Stomach (tissue), 8 donors: ENCODE measurements at regions not wholly inside any gene's neighbourhood (a gene's known extent, or its start where the extent isn't known, plus 50 kb on each side); places are given as distances from the start of the nearest gene placed in this dataset.
A peak's percentile ranks its signal among the peaks of the same experiment; 100 is the strongest.
"Not testable (repeated sequence)": the region's sequence is repeated elsewhere in the genome, so short reads cannot be mapped to it uniquely, and the experiment has no call there.

Source experiments
- DNase-seq, 2 donors: peaks; one replicate each; pipeline versions ENCODE4 v3.0.0 to v3.0.0-alpha.2; 2013 to 2019
- H3K27ac ChIP-seq, 5 donors: fragments of 200-600 bp in 4 of 5; sonication (generic) in 4 of 5; one replicate each; pipeline ENCODE4 v1.5.1; 2013 to 2019; ENCODE audit warnings: mild to moderate bottlenecking in 1 of 5, moderate library complexity in 1 of 5
- H3K27me3 ChIP-seq, 3 donors: fragments of 200-600 bp; sonication (generic); one replicate each; pipeline ENCODE4 v1.5.1; 2017 to 2019; ENCODE audit warnings: mixed run types in 1 of 3
- H3K36me3 ChIP-seq, 4 donors: fragments of 200-600 bp; sonication (generic); 1 replicate in 3 of 4; 2 replicates in 1 of 4; pipeline ENCODE4 v1.5.1; 2016 to 2019
- H3K4me1 ChIP-seq, 4 donors: fragments of 200-600 bp; sonication (generic); one replicate each; pipeline ENCODE4 v1.5.1; 2016 to 2019
- H3K4me3 ChIP-seq, 4 donors: fragments of 200-600 bp; sonication (generic) in 3 of 4; one replicate each; pipeline ENCODE4 v1.5.1; 2016 to 2019; ENCODE audit warnings: mild to moderate bottlenecking in 1 of 4
- H3K9me3 ChIP-seq, 4 donors: fragments of 200-600 bp; sonication (generic); one replicate each; pipeline ENCODE4 v1.5.1; 2016 to 2019
- EP300 ChIP-seq: sonication (generic); formaldehyde crosslinking; IDR thresholded peaks from one replicate; pipeline ENCODE4 v1.6.1; 2017; ENCODE audit warnings: antibody characterized with exemption
- POLR2A ChIP-seq, 4 donors: fragments of 450-650 bp; IDR thresholded peaks; one replicate each; pipeline ENCODE4 v1.6.1; 2016; ENCODE audit warnings: antibody characterized with exemption in 4 of 4, control low read depth in 2 of 4, mild to moderate bottlenecking in 1 of 4, moderate library complexity in 1 of 4
- POLR2AphosphoS5 ChIP-seq, 3 donors: sonication (generic); formaldehyde crosslinking; IDR thresholded peaks; one replicate each; pipeline ENCODE4 v1.6.1; 2016; ENCODE audit warnings: antibody characterized with exemption in 3 of 3
- WGBS, 5 donors: extraction: QIAGEN DNeasy Blood & Tissue Kit in 3 of 5; methylation state at CpG; one replicate each; pipeline versions ENCODE4 v1.1.5 to v1.1.7; 2013 to 2018; 5-methylcytosine and 5-hydroxymethylcytosine counted together
- intact Hi-C: fragments of 100-400 bp; cut with DNase I; formaldehyde crosslinking; loops from one replicate; pipeline ENCODE4 v1.15.1; 2023; ENCODE audit warnings: low total_unique reads
- TF ChIP-seq, protein P1 (sequence below), 7 experiments: fragments of 450-650 bp in 4 of 7; fragments of 200-600 bp in 3 of 7; sonication (generic) in 3 of 7; IDR thresholded peaks; one replicate each; pipeline ENCODE4 v1.5.1; 2016 to 2019; ENCODE audit warnings: antibody characterized with exemption in 7 of 7, control low read depth in 2 of 7, mild to moderate bottlenecking in 1 of 7
- donor health status: healthy with polysubstance abuse.
- donor health status: Bipolar disorder and iron deficiency.
- donor health status: healthy.

DNA sequence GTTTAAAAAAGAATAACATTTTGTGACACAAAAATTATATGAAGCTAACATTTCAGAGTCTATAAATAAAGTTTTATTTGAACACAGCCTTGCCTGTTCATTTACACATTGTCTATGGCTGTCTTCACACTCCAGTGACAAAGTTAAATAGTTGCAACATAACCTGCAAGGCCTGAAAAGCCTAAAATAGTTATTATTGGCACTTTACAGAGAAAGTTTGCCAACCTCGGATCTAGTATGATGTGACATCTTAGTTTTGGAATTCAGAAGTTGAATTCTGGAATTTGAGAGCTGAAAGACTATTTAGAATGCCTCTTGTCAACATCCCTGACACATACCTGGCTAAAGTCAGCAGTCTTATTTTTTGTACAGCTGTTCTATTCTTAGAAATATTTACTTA is 68.3 kb downstream of the DYRK2 start:
- no peaks in the 10 kb centered on the region for H3K27me3 ChIP-seq
- 39 to 76% (median 69%) methylated on average over 1 of the region's 1 CpG for WGBS, 5 donors
- intact Hi-C loops, result no loop called here
- TF ChIP-seq POLR2A (IDR thresholded peaks at IDR 0.05) (no peak), POLR2AphosphoS5 (IDR thresholded peaks at IDR 0.05) (peak in 2 of 3 donors; percentile 1 to 29)
- H3K4me3 ChIP-seq, result no peak overlapping the region
- H3K36me3 ChIP-seq, result no peaks in the 10 kb centered on the region
- peaks cover 0 to 16% (median 6%) of the 10 kb centered on the region in 4 donors for H3K4me1 ChIP-seq
- no peak overlapping the region for H3K27ac ChIP-seq
- no peak for DNase-seq
- no peaks in the 10 kb centered on the region for H3K9me3 ChIP-seq

DNA sequence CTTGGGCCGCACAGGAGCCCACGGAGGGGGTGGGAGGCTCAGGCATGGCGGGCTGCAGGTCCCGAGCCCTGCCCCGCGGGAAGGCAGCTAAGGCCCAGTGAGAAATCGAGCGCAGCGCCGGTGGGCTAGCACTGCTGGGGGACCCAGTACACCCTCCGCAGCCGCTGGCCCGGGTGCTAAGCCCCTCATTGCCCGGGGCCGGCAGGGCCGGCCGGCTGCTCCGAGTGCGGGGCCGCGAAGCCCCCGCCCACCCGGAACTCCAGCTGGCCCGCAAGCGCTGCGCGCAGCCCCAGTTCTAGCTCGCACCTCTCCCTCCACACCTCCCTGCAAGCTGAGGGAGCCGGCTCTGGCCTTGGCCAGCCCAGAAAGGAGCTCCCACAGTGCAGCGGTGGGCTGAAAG is 70.8 kb downstream of the DYRK2 start:
- H3K9me3 ChIP-seq, DNase-seq, H3K27ac ChIP-seq: not testable (repeated sequence)

DNA sequence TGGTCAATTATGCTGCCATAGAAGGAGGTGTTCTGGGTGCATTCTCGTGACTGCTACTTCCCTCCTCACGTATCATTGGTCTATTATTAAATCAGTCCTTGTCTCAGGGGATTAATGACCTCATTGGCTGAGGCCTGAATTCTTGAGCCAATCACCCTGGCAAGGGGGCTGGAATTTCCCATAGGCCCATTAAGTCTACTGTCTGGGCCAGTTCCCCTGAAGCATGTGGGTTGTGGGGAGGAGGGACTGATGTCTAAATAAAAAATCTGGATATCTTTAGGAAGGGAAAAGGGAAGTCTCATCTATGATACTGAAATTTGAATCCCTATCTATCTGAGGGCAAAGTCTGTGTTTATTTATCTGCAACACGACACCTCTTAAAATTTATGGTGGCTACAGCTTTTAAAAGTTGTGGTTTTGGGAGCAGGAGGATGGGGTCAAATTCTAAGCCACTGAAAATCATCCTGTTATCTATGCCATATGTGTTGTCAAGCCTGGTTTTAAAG is 71.9 kb downstream of the DYRK2 start:
- Histone ChIP-seq H3K9me3 (no peaks in the 10 kb centered on the region), H3K27ac (no peak overlapping the region), H3K4me1 (peaks cover 0 to 16% (median 6%) of the 10 kb centered on the region in 4 donors), H3K4me3 (no peak overlapping the region), H3K27me3 (no peaks in the 10 kb centered on the region), H3K36me3 (no peaks in the 10 kb centered on the region)
- intact Hi-C loops, result no loop called here
- 53 to 68% (median 65%) methylated on average over 3 of the region's 3 CpGs for WGBS, 5 donors
- DNase-seq, result peak in 1 of 2 donors; percentile 60
- TF ChIP-seq, protein P1, sequence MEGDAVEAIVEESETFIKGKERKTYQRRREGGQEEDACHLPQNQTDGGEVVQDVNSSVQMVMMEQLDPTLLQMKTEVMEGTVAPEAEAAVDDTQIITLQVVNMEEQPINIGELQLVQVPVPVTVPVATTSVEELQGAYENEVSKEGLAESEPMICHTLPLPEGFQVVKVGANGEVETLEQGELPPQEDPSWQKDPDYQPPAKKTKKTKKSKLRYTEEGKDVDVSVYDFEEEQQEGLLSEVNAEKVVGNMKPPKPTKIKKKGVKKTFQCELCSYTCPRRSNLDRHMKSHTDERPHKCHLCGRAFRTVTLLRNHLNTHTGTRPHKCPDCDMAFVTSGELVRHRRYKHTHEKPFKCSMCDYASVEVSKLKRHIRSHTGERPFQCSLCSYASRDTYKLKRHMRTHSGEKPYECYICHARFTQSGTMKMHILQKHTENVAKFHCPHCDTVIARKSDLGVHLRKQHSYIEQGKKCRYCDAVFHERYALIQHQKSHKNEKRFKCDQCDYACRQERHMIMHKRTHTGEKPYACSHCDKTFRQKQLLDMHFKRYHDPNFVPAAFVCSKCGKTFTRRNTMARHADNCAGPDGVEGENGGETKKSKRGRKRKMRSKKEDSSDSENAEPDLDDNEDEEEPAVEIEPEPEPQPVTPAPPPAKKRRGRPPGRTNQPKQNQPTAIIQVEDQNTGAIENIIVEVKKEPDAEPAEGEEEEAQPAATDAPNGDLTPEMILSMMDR (IDR thresholded peaks at IDR 0.05), result no peak
- TF ChIP-seq EP300 (no peak), POLR2AphosphoS5 (IDR thresholded peaks at IDR 0.05) (no peak), POLR2A (IDR thresholded peaks at IDR 0.05) (no peak)

More for the DNA sequence above, 70.8 kb downstream of the DYRK2 start:
- H3K4me1 ChIP-seq, result peaks cover 0 to 20% (median 6%) of the 10 kb centered on the region in 4 donors
- H3K4me3 ChIP-seq, H3K36me3 ChIP-seq, intact Hi-C loops, H3K27me3 ChIP-seq: not testable (repeated sequence)
- WGBS, 5 donors, result 64 to 90% (median 88%) methylated on average over 1 to 22 of the region's 30 CpGs

DNA sequence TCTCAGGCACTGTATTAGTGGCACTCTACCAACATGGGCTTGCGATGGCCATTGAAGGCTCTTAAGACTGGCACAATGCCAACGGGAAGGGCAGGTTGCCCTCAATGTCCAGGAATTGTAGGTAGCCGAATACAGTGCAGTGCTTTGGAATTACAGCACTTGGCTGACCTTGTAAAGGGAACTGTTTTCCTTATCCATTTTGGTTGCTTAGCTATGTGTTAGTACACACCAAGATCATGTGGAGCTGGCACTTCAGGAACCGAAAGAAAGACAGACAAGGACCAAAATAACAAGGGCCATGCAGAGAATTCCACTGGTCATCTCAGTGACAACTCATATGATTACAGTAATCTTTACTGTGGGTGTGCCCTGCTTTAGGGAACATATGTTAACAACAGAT is 72.7 kb downstream of the DYRK2 start:
- Histone ChIP-seq H3K27me3 (no peaks in the 10 kb centered on the region), H3K4me1 (peaks cover 0 to 16% (median 6%) of the 10 kb centered on the region in 4 donors), H3K27ac (no peak overlapping the region), H3K9me3 (no peaks in the 10 kb centered on the region), H3K4me3 (no peak overlapping the region), H3K36me3 (no peaks in the 10 kb centered on the region)
- TF ChIP-seq POLR2A (IDR thresholded peaks at IDR 0.05) (no peak), POLR2AphosphoS5 (IDR thresholded peaks at IDR 0.05) (peak in 2 of 3 donors; percentile 51 to 64), EP300 (no peak)
- TF ChIP-seq, protein P1 (IDR thresholded peaks at IDR 0.05), result no peak
- 25 to 38% (median 32%) methylated on average over 4 of the region's 4 CpGs for WGBS, 5 donors
- intact Hi-C loops, result no loop called here
- DNase-seq, result peak; percentile 56 to 80

DNA sequence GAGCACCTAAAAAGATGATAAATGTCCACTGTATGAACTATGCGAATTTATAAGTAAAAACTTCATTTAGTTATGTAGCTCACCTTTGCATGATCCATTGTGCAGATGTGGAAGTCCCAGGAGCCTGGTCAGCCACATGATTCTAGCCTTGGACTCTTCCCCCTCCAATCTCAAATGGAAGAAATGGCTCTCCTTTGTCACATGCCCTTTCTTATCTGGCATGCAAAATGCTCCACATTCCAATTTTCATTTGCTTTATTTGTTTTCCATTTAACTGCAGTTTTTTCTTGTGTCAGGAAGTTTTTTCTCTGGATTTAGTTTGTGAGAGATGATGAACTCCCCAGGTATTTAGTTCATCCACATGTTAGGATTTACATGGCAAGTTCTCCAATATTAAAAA is 73.8 kb downstream of the DYRK2 start:
- intact Hi-C loops, result no loop called here
- no peaks in the 10 kb centered on the region for H3K9me3 ChIP-seq

More for the DNA sequence above, 73.8 kb downstream of the DYRK2 start:
- no peaks in the 10 kb centered on the region for H3K27me3 ChIP-seq
- H3K36me3 ChIP-seq, result no peaks in the 10 kb centered on the region
- WGBS, 5 donors, result 93 to 100% (median 97%) methylated on average over 1 of the region's 1 CpG
- TF ChIP-seq, protein P1 (IDR thresholded peaks at IDR 0.05), result no peak
- no peak for TF ChIP-seq POLR2AphosphoS5 (IDR thresholded peaks at IDR 0.05)
- TF ChIP-seq POLR2A (IDR thresholded peaks at IDR 0.05), result no peak
- no peak for TF ChIP-seq EP300
- peaks cover 0 to 16% (median 6%) of the 10 kb centered on the region in 4 donors for H3K4me1 ChIP-seq
- DNase-seq, result no peak
- H3K4me3 ChIP-seq, result no peak overlapping the region
- no peak overlapping the region for H3K27ac ChIP-seq
